Nephron progenitor cell (in vitro differentiated cells): ENCODE measurements at regions not wholly inside any gene's neighbourhood (a gene's known extent, or its start where the extent isn't known, plus 50 kb on each side); places are given as distances from the start of the nearest gene placed in this dataset.

ENCODE experiments used
- DNase-seq: peaks from one replicate; pipeline ENCODE4 v3.0.0; 2021
- H3K27ac Mint-ChIP-seq: 2 replicates; pipeline ENCODE4 v1.8.0; 2021; ENCODE audit warnings: mild to moderate bottlenecking, moderate library complexity, mixed read lengths
- H3K27me3 Mint-ChIP-seq: 2 replicates; pipeline ENCODE4 v1.8.0; 2021; ENCODE audit warnings: mild to moderate bottlenecking, low read depth, mixed read lengths; ENCODE audit not compliant: poor library complexity
- H3K36me3 Mint-ChIP-seq: 2 replicates; pipeline ENCODE4 v1.8.0; 2021; ENCODE audit warnings: low read depth, mixed read lengths
- H3K4me1 Mint-ChIP-seq: 2 replicates; pipeline ENCODE4 v1.8.0; 2021; ENCODE audit warnings: mixed read lengths
- H3K4me3 Mint-ChIP-seq: 2 replicates; pipeline ENCODE4 v1.8.0; 2021; ENCODE audit warnings: mild to moderate bottlenecking, moderate library complexity, mixed read lengths
- H3K9me3 Mint-ChIP-seq: 2 replicates; pipeline ENCODE4 v1.8.0; 2021; ENCODE audit warnings: mild to moderate bottlenecking, moderate library complexity, mixed read lengths
- TF ChIP-seq, protein P1 (sequence below): fragments of 200-600 bp; sonication (generic); IDR thresholded peaks from 2 replicates; pipeline ENCODE4 v1.5.0; 2021; ENCODE audit warnings: antibody characterized with exemption

DNA sequence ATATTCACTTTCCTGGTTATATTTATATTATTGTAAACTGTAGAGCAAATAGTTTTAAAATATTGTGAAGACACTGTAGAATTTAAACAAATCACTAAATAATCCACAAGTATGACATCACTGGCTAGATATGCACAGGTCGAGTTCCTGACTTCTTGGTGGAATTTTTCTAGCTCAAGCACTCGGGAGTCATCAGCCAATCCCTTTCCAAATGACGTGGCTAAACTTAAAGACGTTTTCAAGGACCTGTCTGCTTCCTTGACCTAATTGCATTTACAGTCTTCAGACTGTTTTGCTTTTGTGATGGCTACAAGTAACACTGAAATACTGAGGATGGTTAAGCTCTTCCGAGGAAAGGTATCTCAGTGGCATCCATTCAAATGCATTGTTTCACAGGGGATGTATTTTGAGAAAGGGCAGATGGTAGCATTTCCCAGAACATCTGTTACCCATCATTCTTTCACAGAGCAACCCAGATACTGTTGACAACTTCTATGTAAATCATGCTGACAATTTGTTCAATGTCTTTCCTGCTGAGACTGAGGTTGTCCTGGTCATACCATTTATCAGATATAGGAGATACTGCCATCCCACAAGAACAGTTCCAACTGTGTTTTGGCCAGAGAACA, 262.8 kb downstream of the CDH10 start:
- no peaks in the 10 kb centered on the region for H3K27me3 Mint-ChIP-seq
- peak overlapping the region; percentile 80 for H3K27ac Mint-ChIP-seq
- TF ChIP-seq, protein P1, sequence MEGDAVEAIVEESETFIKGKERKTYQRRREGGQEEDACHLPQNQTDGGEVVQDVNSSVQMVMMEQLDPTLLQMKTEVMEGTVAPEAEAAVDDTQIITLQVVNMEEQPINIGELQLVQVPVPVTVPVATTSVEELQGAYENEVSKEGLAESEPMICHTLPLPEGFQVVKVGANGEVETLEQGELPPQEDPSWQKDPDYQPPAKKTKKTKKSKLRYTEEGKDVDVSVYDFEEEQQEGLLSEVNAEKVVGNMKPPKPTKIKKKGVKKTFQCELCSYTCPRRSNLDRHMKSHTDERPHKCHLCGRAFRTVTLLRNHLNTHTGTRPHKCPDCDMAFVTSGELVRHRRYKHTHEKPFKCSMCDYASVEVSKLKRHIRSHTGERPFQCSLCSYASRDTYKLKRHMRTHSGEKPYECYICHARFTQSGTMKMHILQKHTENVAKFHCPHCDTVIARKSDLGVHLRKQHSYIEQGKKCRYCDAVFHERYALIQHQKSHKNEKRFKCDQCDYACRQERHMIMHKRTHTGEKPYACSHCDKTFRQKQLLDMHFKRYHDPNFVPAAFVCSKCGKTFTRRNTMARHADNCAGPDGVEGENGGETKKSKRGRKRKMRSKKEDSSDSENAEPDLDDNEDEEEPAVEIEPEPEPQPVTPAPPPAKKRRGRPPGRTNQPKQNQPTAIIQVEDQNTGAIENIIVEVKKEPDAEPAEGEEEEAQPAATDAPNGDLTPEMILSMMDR, result no peak
- no peak for DNase-seq
- no peaks in the 10 kb centered on the region for H3K36me3 Mint-ChIP-seq
- H3K9me3 Mint-ChIP-seq, result no peaks in the 10 kb centered on the region
- H3K4me3 Mint-ChIP-seq, result no peak overlapping the region
- H3K4me1 Mint-ChIP-seq, result peaks cover 7% of the 10 kb centered on the region

DNA sequence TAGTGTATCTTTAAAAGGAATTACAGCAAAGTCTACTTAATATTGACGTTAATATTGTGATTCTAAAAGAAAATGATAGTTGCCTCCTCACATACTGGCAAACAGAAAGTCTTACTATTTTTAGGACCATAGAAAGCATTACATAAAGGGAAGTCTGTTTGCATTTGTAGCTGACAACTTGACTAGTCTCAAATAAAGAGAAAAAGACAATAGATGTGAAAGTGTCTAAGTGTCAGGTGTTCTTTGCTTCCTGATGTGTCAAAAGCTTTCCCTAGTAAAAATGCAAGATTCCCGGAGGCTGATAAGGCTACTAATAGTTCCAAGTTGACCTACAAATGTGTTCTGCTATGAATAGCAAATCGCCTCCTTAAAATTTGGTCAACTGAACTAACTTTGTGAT, 259.7 kb downstream of the CDH10 start:
- TF ChIP-seq, protein P1, result no peak
- H3K4me3 Mint-ChIP-seq, result no peak overlapping the region
- DNase-seq, result no peak
- peaks cover 7% of the 10 kb centered on the region for H3K4me1 Mint-ChIP-seq
- no peak overlapping the region for H3K27ac Mint-ChIP-seq
- H3K9me3 Mint-ChIP-seq, result peaks cover 7% of the 10 kb centered on the region
- peaks cover 7% of the 10 kb centered on the region for H3K27me3 Mint-ChIP-seq
- H3K36me3 Mint-ChIP-seq, result no peaks in the 10 kb centered on the region

DNA sequence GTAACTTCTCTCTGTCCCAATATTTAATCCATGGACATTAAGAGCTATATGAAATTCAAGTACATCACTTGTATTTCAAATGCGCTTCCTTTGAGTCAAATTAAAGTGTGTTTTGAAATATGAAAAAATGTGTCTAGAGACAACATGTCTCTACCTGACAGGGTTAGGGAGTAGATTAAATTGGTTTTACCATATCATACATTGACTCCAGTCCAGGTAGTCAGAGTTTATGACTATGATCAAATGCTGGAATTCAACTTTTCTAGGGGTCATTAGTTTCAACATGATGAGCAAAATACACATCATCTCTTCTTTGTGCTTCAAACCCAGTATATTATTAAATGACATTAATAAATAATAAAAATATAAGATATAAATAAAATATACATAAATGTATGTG, 259.2 kb downstream of the CDH10 start:
- no peak overlapping the region for H3K27ac Mint-ChIP-seq
- TF ChIP-seq, protein P1, result no peak
- peaks cover 7% of the 10 kb centered on the region for H3K27me3 Mint-ChIP-seq
- H3K36me3 Mint-ChIP-seq, result no peaks in the 10 kb centered on the region
- H3K9me3 Mint-ChIP-seq, result peaks cover 7% of the 10 kb centered on the region
- no peak for DNase-seq
- peaks cover 7% of the 10 kb centered on the region for H3K4me1 Mint-ChIP-seq
- no peak overlapping the region for H3K4me3 Mint-ChIP-seq

DNA sequence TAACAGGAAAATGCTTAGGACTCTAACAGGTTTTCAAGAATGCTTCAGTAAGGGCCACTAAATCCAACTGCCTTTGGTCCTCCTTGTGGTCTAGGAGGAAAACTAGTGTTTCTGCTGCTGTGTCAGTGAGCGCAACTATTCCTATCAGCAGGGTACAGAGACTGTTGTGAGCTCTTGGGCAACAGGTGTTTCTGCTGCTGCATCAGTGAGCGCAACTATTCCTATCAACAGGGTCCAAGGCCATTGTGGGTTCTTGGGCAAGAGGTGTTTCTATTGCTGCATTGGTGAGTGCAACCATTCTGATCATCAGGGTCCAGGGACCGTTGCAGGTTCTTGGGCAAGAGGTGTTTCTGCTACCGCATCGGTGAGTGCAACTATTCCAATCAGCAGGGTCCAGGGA, 256.3 kb downstream of the CDH10 start:
- H3K9me3 Mint-ChIP-seq, result peaks cover 7% of the 10 kb centered on the region
- no peaks in the 10 kb centered on the region for H3K36me3 Mint-ChIP-seq
- no peak for DNase-seq
- H3K4me1 Mint-ChIP-seq, result no peaks in the 10 kb centered on the region
- TF ChIP-seq, protein P1, result no peak
- no peak overlapping the region for H3K27ac Mint-ChIP-seq
- no peak overlapping the region for H3K4me3 Mint-ChIP-seq
- H3K27me3 Mint-ChIP-seq, result peaks cover 7% of the 10 kb centered on the region

DNA sequence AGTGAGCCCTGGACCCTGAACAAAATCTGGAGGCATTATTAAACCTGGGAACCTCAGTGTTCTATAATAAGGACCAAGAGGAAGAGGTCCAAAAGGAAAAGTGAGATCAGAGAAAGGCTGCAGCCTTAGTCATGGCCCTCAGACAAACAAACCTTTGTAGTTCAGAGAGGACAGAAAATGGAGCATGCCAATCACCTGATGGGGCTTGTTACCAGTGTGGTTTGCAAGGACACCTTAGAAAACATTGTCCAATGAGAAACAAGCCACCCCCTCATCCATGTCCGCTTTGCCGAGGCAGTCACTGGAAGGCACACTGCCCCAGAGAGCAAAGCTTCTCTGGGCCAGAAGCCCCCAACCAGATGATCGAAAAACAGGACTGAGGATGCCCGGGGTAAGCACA, 254.8 kb downstream of the CDH10 start:
- Mint-ChIP-seq H3K27ac (no peak overlapping the region), H3K4me1 (no peaks in the 10 kb centered on the region), H3K36me3 (no peaks in the 10 kb centered on the region), H3K9me3 (peaks cover 7% of the 10 kb centered on the region), H3K27me3 (peaks cover 7% of the 10 kb centered on the region), H3K4me3 (no peak overlapping the region)
- TF ChIP-seq, protein P1, result no peak
- DNase-seq, result no peak

DNA sequence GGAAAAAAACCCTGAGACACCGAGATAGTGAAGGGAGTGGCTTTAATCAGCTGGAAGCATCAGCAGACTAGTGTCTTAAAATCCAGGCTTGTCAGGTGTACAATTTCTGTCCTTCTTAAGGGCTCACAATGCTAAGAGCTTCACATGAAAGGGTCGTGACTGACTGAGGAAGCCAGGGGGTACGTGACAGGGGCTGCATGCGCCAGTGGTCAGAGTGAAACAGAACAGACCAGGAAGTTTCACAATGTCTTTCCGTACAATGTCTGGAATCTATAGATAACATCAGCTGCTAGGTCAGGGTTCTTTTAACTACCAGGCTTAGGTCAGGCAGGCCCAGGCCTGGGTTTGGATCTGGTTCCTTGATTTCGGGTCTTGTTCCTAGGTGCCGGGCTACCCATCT, 253.0 kb downstream of the CDH10 start:
- H3K4me1 Mint-ChIP-seq, result no peaks in the 10 kb centered on the region
- H3K36me3 Mint-ChIP-seq, result no peaks in the 10 kb centered on the region
- no peak overlapping the region for H3K27ac Mint-ChIP-seq
- no peak for DNase-seq
- TF ChIP-seq, protein P1, result no peak
- H3K4me3 Mint-ChIP-seq, result no peak overlapping the region
- H3K9me3 Mint-ChIP-seq, result peaks cover 7% of the 10 kb centered on the region
- peaks cover 7% of the 10 kb centered on the region for H3K27me3 Mint-ChIP-seq
